H1 (cell line): ENCODE measurements at regions not wholly inside any gene's neighbourhood (a gene's known extent, or its start where the extent isn't known, plus 50 kb on each side); places are given as distances from the start of the nearest gene placed in this dataset.
"Not testable (repeated sequence)": the region's sequence is repeated elsewhere in the genome, so short reads cannot be mapped to it uniquely, and the experiment has no call there.

Source experiments
- CTCF ChIA-PET: fragments of 300-600 bp; sonication (Branson Sonifier 250); formaldehyde crosslinking; loops from one replicate; lab custom pipeline; 2021; ENCODE audit not compliant: partially characterized antibody; lab: Charles Lee
- POLR2A ChIA-PET: fragments of 300-600 bp; sonication (Branson Sonifier 250); formaldehyde crosslinking; loops from one replicate; lab custom pipeline; 2021; ENCODE audit warnings: inconsistent platforms; ENCODE audit not compliant: partially characterized antibody; lab: Charles Lee
- DNase-seq, 2 experiments: peaks; one replicate each; pipeline versions ENCODE4 v3.0.0 to v3.0.0-alpha.2; 2010 to 2022; ENCODE audit warnings: low spot score in 2 of 2, low read depth in 1 of 2, mixed read lengths in 1 of 2
- FAIRE-seq: peaks from 2 replicates; lab custom pipeline; 2011; peaks lifted over from hg19 to GRCh38; lab: Jason Lieb, UNC
- H2AFZ ChIP-seq: 2 replicates; pipeline ENCODE4 v1.8.1; 2012; ENCODE audit warnings: low read length, inconsistent platforms
- H2AK5ac ChIP-seq: 2 replicates; pipeline ENCODE4 v1.6.1; 2013; ENCODE audit warnings: low read depth, low read length
- H2BK120ac ChIP-seq: replicated peaks from 2 replicates; pipeline ENCODE3; 2013; ENCODE audit warnings: low read depth, low read length, inconsistent platforms
- H2BK12ac ChIP-seq: 2 replicates; pipeline ENCODE4 v1.6.1; 2013; ENCODE audit warnings: low read depth, low read length
- H2BK15ac ChIP-seq: 2 replicates; pipeline ENCODE4 v1.6.1; 2013; ENCODE audit warnings: low read length
- H2BK20ac ChIP-seq: 2 replicates; pipeline ENCODE4 v1.6.1; 2013; ENCODE audit warnings: low read length
- H2BK5ac ChIP-seq: 2 replicates; pipeline ENCODE4 v1.6.1; 2013; ENCODE audit warnings: low read depth, low read length
- H3K14ac ChIP-seq: 2 replicates; pipeline ENCODE4 v1.6.1; 2013; ENCODE audit warnings: inconsistent platforms; ENCODE audit not compliant: insufficient read length
- H3K18ac ChIP-seq: 2 replicates; pipeline ENCODE4 v1.6.1; 2013; ENCODE audit warnings: low read length; ENCODE audit errors: extremely low read depth
- H3K23ac ChIP-seq: 2 replicates; pipeline ENCODE4 v1.6.1; 2013; ENCODE audit warnings: inconsistent platforms; ENCODE audit not compliant: insufficient read length
- H3K23me2 ChIP-seq: 2 replicates; pipeline ENCODE4 v1.6.1; 2013; ENCODE audit warnings: low read depth, low read length
- H3K27ac ChIP-seq: 2 replicates; pipeline ENCODE4 v1.6.1; 2011; ENCODE audit warnings: low read depth, low read length, inconsistent platforms
- H3K27me3 ChIP-seq, 4 experiments: replicated peaks in 1 of 4; 1 replicate in 1 of 4; 2 replicates in 3 of 4; pipeline versions ENCODE4 v1.6.1 to v1.8.1; 2011 to 2013; ENCODE audit warnings: low read length in 3 of 4, mild to moderate bottlenecking in 3 of 4, inconsistent platforms in 2 of 4, mixed read lengths in 2 of 4, moderate library complexity in 1 of 4; ENCODE audit not compliant: control insufficient read depth in 3 of 4, insufficient read depth in 3 of 4; ENCODE audit errors: extremely low read depth in 1 of 4
- H3K36me3 ChIP-seq, 4 experiments: 2 replicates each; pipeline versions ENCODE4 v1.6.1 to v1.8.1; 2011 to 2013; ENCODE audit warnings: mild to moderate bottlenecking in 4 of 4, low read length in 3 of 4, moderate library complexity in 2 of 4, control low read depth in 1 of 4, inconsistent platforms in 1 of 4; ENCODE audit not compliant: insufficient read depth in 4 of 4, control insufficient read depth in 2 of 4
- H3K4ac ChIP-seq: replicated peaks from 2 replicates; pipeline ENCODE3; 2013; ENCODE audit warnings: low read length, low read depth, mixed read lengths, inconsistent platforms; ENCODE audit not compliant: insufficient read length
- H3K4me1 ChIP-seq, 4 experiments: replicated peaks in 1 of 4; 1 replicate in 1 of 4; 2 replicates in 3 of 4; pipeline versions ENCODE4 v1.6.1 to v1.8.1; 2011 to 2013; ENCODE audit warnings: low read length in 3 of 4, inconsistent platforms in 2 of 4, mixed read lengths in 1 of 4; ENCODE audit not compliant: insufficient read depth in 4 of 4, control insufficient read depth in 3 of 4
- H3K4me2 ChIP-seq, 2 experiments: 2 replicates each; pipeline versions ENCODE4 v1.6.1 to v1.8.1; 2011 to 2013; ENCODE audit warnings: low read depth in 2 of 2, low read length in 2 of 2, control low read depth in 1 of 2, inconsistent platforms in 1 of 2, mild to moderate bottlenecking in 1 of 2; ENCODE audit not compliant: insufficient read depth in 1 of 2
- H3K4me3 ChIP-seq, 4 experiments: fragments of 200-600, 300-600 bp in 1 of 4; sonication (generic), shearing (Covaris generic), sonication (Bioruptor Twin) in 1 of 4; 2 replicates each; pipeline versions ENCODE4 v1.5.1 to v1.8.1; 2011 to 2016; ENCODE audit warnings: low read length in 4 of 4, low read depth in 3 of 4, control low read depth in 2 of 4, inconsistent platforms in 2 of 4, mild to moderate bottlenecking in 2 of 4, mixed read lengths in 1 of 4, moderate library complexity in 1 of 4; ENCODE audit not compliant: insufficient read depth in 2 of 4; ENCODE audit errors: extremely low read depth in 1 of 4
- H3K56ac ChIP-seq: replicated peaks from 2 replicates; pipeline ENCODE3; 2013; ENCODE audit warnings: low read depth, mild to moderate bottlenecking, mixed read lengths, low read length, inconsistent platforms; ENCODE audit not compliant: insufficient read length
- H3K79me1 ChIP-seq: 2 replicates; pipeline ENCODE4 v1.6.1; 2013; ENCODE audit warnings: low read depth, low read length, control low read depth
- H3K79me2 ChIP-seq, 2 experiments: 2 replicates each; pipeline versions ENCODE4 v1.6.1 to v1.8.1; 2012 to 2013; ENCODE audit warnings: low read length in 2 of 2, mild to moderate bottlenecking in 2 of 2, inconsistent platforms in 1 of 2; ENCODE audit not compliant: insufficient read depth in 2 of 2, control insufficient read depth in 1 of 2
- H3K9ac ChIP-seq, 4 experiments: replicated peaks in 1 of 4; 1 replicate in 1 of 4; 2 replicates in 3 of 4; pipeline versions ENCODE4 v1.6.1 to v1.8.1; 2011 to 2013; ENCODE audit warnings: low read depth in 3 of 4, low read length in 3 of 4, control low read depth in 2 of 4, mild to moderate bottlenecking in 2 of 4, moderate library complexity in 2 of 4, inconsistent platforms in 1 of 4; ENCODE audit errors: extremely low read depth in 1 of 4
- H3K9me3 ChIP-seq, 2 experiments: 2 replicates each; pipeline versions ENCODE4 v1.6.1 to v1.8.1; 2012 to 2013; ENCODE audit warnings: mild to moderate bottlenecking in 2 of 2, moderate library complexity in 2 of 2, control low read depth in 1 of 2, inconsistent platforms in 1 of 2, low read depth in 1 of 2, low read length in 1 of 2, mixed read lengths in 1 of 2; ENCODE audit not compliant: insufficient read depth in 2 of 2
- H4K20me1 ChIP-seq, 2 experiments: replicated peaks in 1 of 2; 2 replicates each; pipeline versions ENCODE3 to v1.8.1; 2011 to 2013; ENCODE audit warnings: inconsistent platforms in 2 of 2, low read length in 2 of 2, mild to moderate bottlenecking in 1 of 2; ENCODE audit not compliant: insufficient read depth in 2 of 2, control insufficient read depth in 1 of 2
- H4K5ac ChIP-seq: 2 replicates; pipeline ENCODE4 v1.6.1; 2013; ENCODE audit warnings: low read length, low read depth, mixed read lengths, inconsistent platforms; ENCODE audit not compliant: insufficient read length
- H4K8ac ChIP-seq: 2 replicates; pipeline ENCODE4 v1.8.0; 2013; ENCODE audit warnings: mild to moderate bottlenecking, moderate library complexity, low read length, inconsistent platforms; ENCODE audit not compliant: insufficient read depth; ENCODE audit errors: extremely low read depth
- H4K91ac ChIP-seq: replicated peaks from 2 replicates; pipeline ENCODE3; 2013; ENCODE audit warnings: low read length, mixed read lengths, inconsistent platforms; ENCODE audit not compliant: insufficient read length
- WGBS, 2 experiments: shearing (Covaris generic) in 1 of 2; methylation state at CpG; one replicate each; pipeline versions ENCODE4 v1.1.6 to v1.1.7; 2013 to 2015; ENCODE audit warnings: low lambda C conversion rate in 2 of 2, mixed read lengths in 2 of 2, inconsistent platforms in 1 of 2, low coverage in 1 of 2, missing lambda C conversion rate in 1 of 2; ENCODE audit not compliant: insufficient replicate concordance in 2 of 2, insufficient coverage in 1 of 2, insufficient read length in 1 of 2; ENCODE audit errors: extremely low coverage in 1 of 2, missing lambda C conversion rate in 1 of 2; 5-methylcytosine and 5-hydroxymethylcytosine counted together

GRCh38 chr6:86672125-86672524 is 265.2 kb upstream of the HTR1E start:
- H2BK15ac ChIP-seq, H3K9ac ChIP-seq, H3K27ac ChIP-seq, H3K27me3 ChIP-seq, H4K8ac ChIP-seq, FAIRE-seq, H3K23ac ChIP-seq, H2BK12ac ChIP-seq, H3K4me1 ChIP-seq, H2AK5ac ChIP-seq, H3K23me2 ChIP-seq, H3K4me3 ChIP-seq, H2AFZ ChIP-seq, H3K79me1 ChIP-seq, DNase-seq, H2BK120ac ChIP-seq, H3K56ac ChIP-seq, H2BK20ac ChIP-seq, H3K36me3 ChIP-seq, POLR2A ChIA-PET, H3K9me3 ChIP-seq, H3K4me2 ChIP-seq, H3K18ac ChIP-seq, H4K5ac ChIP-seq, H3K79me2 ChIP-seq, H3K14ac ChIP-seq, H3K4ac ChIP-seq, H4K20me1 ChIP-seq, H2BK5ac ChIP-seq, H4K91ac ChIP-seq: not testable (repeated sequence)
- WGBS, 2 experiments = 78% methylated on average over 8 of the region's 8 CpGs; no CpG with 5 or more reads in 1 of the 2 experiments
- CTCF ChIA-PET = interaction anchor here (0.7 to 1.8 kb wide), 4 partner anchors 8 to 695 kb away, joined by 3 to 6 read pairs (median 4); no protein-coding TSS in a partner anchor
